Activated CD4-positive, alpha-beta T cell treated with anti-CD3 and anti-CD28 coated beads, Interleukin-2, amount 10 ng/mL, durations not matched to agents 24 days and 14 days (primary cell): ENCODE measurements at regions not wholly inside any gene's neighbourhood (a gene's known extent, or its start where the extent isn't known, plus 50 kb on each side); places are given as distances from the start of the nearest gene placed in this dataset.

Experiments used
- DNase-seq: peaks from one replicate; pipeline ENCODE4 v3.0.0; 2022
- H3K27ac Mint-ChIP-seq: one replicate; pipeline ENCODE4 v1.8.0; 2022; ENCODE audit warnings: mild to moderate bottlenecking, mixed read lengths
- H3K27me3 Mint-ChIP-seq: one replicate; pipeline ENCODE4 v1.8.0; 2022; ENCODE audit warnings: mixed read lengths
- H3K36me3 Mint-ChIP-seq: one replicate; pipeline ENCODE4 v1.8.0; 2022; ENCODE audit warnings: low read depth, mild to moderate bottlenecking, mixed read lengths
- H3K4me1 Mint-ChIP-seq: one replicate; pipeline ENCODE4 v1.8.0; 2021; ENCODE audit warnings: mixed read lengths
- H3K4me3 Mint-ChIP-seq: one replicate; pipeline ENCODE4 v1.8.0; 2022; ENCODE audit warnings: mild to moderate bottlenecking, moderate library complexity, mixed read lengths
- H3K9me3 Mint-ChIP-seq: one replicate; pipeline ENCODE4 v1.8.0; 2021; ENCODE audit warnings: mixed read lengths
- intact Hi-C: fragments of 100-400 bp; cut with micrococcal nuclease; formaldehyde crosslinking; loops from one replicate; pipeline ENCODE4 v1.15.1; 2023

DNA sequence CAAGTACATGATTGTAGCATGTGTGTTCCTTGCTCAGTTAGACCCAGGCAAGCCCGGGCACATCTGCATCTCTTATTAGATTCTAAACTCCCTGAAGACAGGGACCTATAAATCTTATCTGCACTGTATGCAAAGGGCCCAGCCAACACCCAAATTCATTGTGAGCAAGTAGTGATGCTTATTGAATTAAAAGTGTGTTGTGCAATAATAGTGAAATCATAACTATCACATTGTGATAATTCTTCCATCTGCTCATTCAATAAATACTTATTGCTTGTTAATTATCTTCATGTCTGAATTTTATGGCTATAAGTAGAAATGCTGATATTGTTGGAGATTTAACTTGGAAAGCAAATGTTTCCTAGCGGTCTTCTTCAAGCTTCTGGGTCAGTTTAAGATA is 387.5 kb downstream of the SLC4A3 start:
- Mint-ChIP-seq H3K9me3 (no peaks in the 10 kb centered on the region), H3K27me3 (no peaks in the 10 kb centered on the region), H3K36me3 (no peaks in the 10 kb centered on the region), H3K4me3 (no peak overlapping the region), H3K4me1 (no peaks in the 10 kb centered on the region), H3K27ac (no peak overlapping the region)
- intact Hi-C loops = no loop called here
- no peak for DNase-seq

DNA sequence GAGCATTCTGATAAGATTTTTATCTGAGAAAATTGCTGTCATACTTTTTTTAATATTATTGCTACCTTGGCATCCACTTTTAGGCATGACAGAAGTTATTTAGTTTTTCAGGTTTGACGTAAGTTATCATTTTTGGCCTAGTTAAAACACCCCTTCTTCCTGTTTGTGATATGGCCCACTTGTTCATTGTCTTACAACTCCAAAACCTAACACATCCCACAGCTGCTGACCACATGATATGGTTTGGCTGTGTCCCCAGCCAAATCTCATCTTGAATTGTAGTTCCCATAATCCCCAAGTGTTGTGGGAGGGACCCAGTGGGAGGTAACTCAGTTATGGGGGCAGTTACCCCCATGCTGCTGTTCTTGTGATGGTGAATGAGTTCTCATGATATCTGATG is 388.1 kb downstream of the SLC4A3 start:
- Mint-ChIP-seq H3K4me1 (no peaks in the 10 kb centered on the region), H3K36me3 (no peaks in the 10 kb centered on the region), H3K27me3 (no peaks in the 10 kb centered on the region), H3K9me3 (no peaks in the 10 kb centered on the region), H3K4me3 (no peak overlapping the region), H3K27ac (no peak overlapping the region)
- DNase-seq = no peak
- intact Hi-C loops = no loop called here

DNA sequence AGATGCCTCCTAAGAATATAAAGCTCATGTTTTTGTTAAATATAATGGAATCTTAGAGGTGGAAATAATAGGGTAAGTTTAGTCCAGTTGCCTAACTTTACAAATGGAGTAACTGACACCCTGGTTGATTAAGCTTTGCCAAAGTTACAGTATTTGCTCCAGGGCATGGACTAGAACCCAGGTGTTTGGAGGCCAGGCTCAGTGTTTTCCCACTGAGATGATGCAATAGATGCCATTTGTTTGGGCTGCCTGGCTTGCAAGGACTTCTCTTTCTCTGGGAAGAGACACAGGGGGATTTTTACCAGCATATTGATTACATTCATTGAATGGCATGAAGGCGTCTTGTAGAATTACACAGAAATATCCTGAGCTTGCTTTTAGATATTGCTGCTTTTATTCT is 397.8 kb downstream of the SLC4A3 start:
- H3K4me3 Mint-ChIP-seq = no peak overlapping the region
- intact Hi-C loops = no loop called here
- no peaks in the 10 kb centered on the region for H3K27me3 Mint-ChIP-seq
- DNase-seq = no peak
- H3K36me3 Mint-ChIP-seq = no peaks in the 10 kb centered on the region
- H3K27ac Mint-ChIP-seq = no peak overlapping the region
- H3K4me1 Mint-ChIP-seq = no peaks in the 10 kb centered on the region
- no peaks in the 10 kb centered on the region for H3K9me3 Mint-ChIP-seq

DNA sequence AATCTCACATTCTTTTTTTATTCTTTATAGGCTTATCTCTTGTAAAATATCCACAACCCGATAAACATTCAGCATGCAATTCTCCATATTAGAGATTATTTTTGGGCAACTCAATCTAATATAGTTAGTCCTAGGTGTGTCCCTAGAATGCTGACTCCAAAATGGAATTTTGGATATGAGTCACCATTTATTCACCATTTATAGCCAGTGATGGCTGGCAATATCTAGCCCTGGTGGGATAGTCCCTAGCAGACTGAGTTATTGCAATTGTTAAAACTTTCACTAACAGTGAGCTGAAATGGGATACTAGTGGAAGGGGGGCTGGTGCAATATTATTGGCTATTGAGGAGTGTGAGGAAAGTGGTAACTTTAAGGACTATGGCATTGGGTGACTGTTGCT is 401.6 kb downstream of the SLC4A3 start:
- Mint-ChIP-seq H3K4me3 (no peak overlapping the region), H3K27ac (no peak overlapping the region), H3K4me1 (no peaks in the 10 kb centered on the region), H3K36me3 (no peaks in the 10 kb centered on the region), H3K27me3 (no peaks in the 10 kb centered on the region), H3K9me3 (no peaks in the 10 kb centered on the region)
- DNase-seq = no peak
- intact Hi-C loops = no loop called here

DNA sequence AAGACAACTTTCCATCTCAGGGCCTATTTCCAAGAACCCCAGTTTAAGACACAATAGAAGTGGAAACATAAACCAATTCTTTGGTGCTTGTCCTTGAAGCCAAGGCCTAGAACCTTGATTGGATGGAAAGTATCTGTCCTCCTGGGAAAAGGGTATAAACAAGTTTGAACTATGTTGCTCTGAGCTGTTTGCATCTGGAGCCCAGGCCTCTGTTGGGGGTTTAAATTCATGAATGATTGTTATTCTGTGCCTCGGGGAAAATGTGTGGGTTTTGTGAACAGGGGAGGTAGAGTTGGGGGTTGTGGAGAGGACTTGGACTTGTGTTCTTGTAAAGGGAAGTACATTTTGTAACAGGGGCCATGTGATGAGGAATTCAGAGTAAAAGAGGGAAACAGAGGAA is 406.1 kb downstream of the SLC4A3 start:
- no peaks in the 10 kb centered on the region for H3K9me3 Mint-ChIP-seq
- H3K4me3 Mint-ChIP-seq = no peak overlapping the region
- H3K36me3 Mint-ChIP-seq = no peaks in the 10 kb centered on the region
- H3K4me1 Mint-ChIP-seq = no peaks in the 10 kb centered on the region
- no peaks in the 10 kb centered on the region for H3K27me3 Mint-ChIP-seq
- H3K27ac Mint-ChIP-seq = no peak overlapping the region
- intact Hi-C loops = no loop called here
- no peak for DNase-seq

DNA sequence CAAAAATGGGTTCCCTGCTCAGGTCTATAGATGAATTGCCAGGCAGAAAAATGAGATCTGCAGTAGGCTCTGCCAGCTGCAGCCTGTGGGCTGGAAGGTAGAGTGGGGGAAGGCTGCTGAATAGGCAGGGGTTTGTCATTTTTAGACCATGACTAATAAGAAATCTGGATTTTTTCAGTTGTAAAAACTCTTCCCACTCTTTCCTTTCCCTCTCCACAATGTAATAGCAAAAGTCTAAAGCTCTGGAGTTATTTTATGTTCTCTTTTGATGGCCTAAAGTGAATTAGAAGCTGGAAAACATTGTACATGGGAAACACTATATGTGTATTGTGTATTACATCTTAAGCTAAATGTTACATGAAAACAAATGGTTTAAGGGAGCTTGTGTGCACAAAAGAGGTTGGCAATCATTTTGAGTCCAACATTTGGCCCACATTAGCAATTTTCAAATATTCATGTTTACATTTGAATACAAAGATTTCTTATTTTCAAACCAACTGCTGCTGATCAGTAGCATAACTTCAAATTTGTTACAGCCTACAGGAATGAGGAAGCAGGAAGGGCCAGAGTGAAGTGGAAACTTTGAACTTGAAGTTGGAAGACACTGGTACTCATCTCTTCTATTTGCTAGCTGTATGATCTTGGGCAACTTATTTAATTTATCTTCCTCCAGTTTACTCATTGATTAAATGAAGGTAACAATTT is 407.1 kb downstream of the SLC4A3 start:
- Mint-ChIP-seq H3K9me3 (no peaks in the 10 kb centered on the region), H3K4me3 (no peak overlapping the region), H3K27ac (no peak overlapping the region), H3K36me3 (no peaks in the 10 kb centered on the region), H3K4me1 (no peaks in the 10 kb centered on the region), H3K27me3 (no peaks in the 10 kb centered on the region)
- DNase-seq = no peak
- intact Hi-C loops = no loop called here

DNA sequence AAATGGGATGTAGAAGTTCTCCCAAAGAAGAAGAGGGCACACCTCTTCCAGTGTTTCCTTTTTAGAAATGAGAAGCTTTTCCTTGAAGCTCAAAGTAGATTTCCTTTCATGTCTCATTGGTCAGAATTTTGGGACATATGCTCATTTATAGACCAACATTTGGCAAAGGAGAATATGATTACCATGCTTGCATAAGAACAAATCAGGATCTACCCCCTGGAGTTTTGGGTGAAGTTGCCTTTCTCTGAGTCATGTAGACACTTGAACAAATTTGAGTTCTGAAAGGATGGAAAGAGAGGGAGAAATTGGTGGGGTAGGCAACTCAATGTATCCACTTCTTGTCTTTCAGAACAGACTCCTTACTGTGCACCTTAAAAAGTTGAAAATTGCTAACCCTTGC is 409.0 kb downstream of the SLC4A3 start:
- Mint-ChIP-seq H3K4me1 (no peaks in the 10 kb centered on the region), H3K9me3 (no peaks in the 10 kb centered on the region), H3K4me3 (no peak overlapping the region), H3K36me3 (no peaks in the 10 kb centered on the region), H3K27me3 (no peaks in the 10 kb centered on the region), H3K27ac (no peak overlapping the region)
- no peak for DNase-seq
- intact Hi-C loops = no loop called here

DNA sequence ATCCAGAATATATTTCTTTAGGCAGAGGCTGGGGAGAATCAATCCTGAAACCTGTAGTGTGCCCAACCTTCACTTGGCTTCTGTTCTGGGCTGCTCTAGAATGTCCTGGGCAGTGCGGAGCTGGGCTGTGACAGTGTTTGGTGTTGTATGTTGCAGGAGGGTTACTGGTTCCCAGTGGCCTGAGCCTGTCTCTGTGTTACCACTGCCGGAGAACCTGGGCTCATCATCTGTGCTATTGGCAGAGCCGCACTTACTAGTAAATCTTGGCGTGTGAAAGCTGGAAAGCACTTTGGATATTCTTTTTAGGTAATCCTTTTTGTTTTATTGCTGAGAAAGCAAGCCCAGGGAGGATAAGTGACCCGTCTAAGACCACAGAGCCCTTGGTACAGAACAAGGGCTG is 412.9 kb downstream of the SLC4A3 start:
- Mint-ChIP-seq H3K9me3 (no peaks in the 10 kb centered on the region), H3K27ac (no peak overlapping the region), H3K27me3 (no peaks in the 10 kb centered on the region), H3K4me3 (no peak overlapping the region), H3K36me3 (no peaks in the 10 kb centered on the region), H3K4me1 (no peaks in the 10 kb centered on the region)
- intact Hi-C loops = no loop called here
- no peak for DNase-seq

DNA sequence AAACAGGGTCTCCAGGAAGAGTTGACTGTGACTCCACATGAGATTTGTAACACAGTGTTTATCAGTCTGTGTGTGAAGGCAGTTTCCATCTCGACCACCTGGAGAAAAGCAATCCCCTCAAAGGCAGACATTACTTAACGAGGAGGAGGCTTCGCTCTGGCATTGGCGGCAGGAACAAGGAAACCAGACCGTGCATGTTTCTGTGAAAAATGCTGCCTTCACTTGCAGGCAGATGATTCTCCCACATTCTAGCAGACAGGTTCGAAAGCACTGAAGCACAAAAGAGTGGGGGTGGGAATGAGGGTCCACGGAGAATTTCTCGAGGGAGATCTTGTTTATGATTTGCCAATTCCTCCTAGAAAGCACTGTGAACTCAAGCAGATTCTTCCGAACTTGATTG is 414.0 kb downstream of the SLC4A3 start:
- no peak for DNase-seq
- Mint-ChIP-seq H3K36me3 (no peaks in the 10 kb centered on the region), H3K4me3 (no peak overlapping the region), H3K27ac (no peak overlapping the region), H3K27me3 (no peaks in the 10 kb centered on the region), H3K4me1 (no peaks in the 10 kb centered on the region), H3K9me3 (no peaks in the 10 kb centered on the region)
- intact Hi-C loops = no loop called here

DNA sequence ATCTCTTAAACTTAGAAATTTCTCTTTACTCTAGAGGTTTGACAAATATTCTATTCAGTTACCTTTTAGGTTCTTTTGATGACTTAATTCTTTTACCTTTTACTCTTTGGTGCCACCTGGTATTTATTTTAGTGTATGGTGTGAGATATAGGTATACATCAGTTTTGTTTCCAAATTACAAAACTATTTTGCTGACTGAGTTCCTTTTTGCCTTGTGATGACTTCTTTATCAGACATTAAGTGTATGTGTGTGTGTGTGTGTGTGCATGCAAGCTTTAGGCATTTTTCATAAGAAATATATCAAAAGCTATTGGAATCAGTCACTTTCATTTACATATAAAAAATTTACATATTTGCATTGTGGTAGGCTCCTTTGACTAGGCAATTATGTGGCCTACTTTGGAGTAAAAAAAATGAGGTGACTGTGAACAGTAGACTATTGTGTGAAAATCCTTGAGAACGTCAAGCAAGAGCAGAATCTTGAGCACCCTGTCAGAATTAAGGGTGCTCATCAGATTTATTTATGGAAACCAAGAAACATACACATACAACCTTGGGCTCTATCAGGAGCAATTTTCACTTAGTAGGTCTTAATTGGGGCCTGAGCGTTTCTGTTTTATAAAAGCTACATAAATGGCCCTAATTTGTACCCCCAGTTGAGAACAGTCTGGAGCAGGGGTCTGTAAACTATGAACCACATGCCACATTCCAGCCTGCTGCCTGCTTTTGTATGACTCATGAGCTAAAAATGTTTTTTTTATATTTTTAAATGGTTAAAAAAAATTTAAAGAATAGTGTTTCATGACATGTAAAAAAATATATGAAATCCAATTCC is 415.9 kb downstream of the SLC4A3 start:
- intact Hi-C loops = no loop called here
- no peak overlapping the region for H3K4me3 Mint-ChIP-seq
- no peaks in the 10 kb centered on the region for H3K4me1 Mint-ChIP-seq
- H3K27ac Mint-ChIP-seq = no peak overlapping the region
- no peaks in the 10 kb centered on the region for H3K9me3 Mint-ChIP-seq
- no peaks in the 10 kb centered on the region for H3K27me3 Mint-ChIP-seq
- H3K36me3 Mint-ChIP-seq = no peaks in the 10 kb centered on the region
- no peak for DNase-seq

DNA sequence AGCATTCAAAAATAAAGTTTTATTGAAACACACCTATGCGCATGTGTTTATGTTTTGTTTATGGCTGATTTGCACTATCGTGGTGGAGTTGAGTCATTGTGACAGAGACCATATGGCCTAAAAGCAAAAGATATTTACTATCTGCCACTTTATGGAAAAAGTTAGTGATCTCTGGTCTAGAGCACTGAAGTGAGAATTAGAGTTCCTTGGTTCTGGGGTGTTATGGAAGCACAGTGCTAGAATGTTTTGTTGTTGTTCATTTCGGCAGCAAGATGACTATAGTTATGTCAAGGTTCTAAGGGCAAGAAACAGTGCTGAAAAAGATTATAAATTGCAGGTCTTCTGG is 416.5 kb downstream of the SLC4A3 start:
- no peak overlapping the region for H3K4me3 Mint-ChIP-seq
- H3K36me3 Mint-ChIP-seq = no peaks in the 10 kb centered on the region
- H3K4me1 Mint-ChIP-seq = no peaks in the 10 kb centered on the region
- intact Hi-C loops = no loop called here
- H3K27ac Mint-ChIP-seq = no peak overlapping the region
- no peak for DNase-seq
- H3K9me3 Mint-ChIP-seq = no peaks in the 10 kb centered on the region
- H3K27me3 Mint-ChIP-seq = no peaks in the 10 kb centered on the region

DNA sequence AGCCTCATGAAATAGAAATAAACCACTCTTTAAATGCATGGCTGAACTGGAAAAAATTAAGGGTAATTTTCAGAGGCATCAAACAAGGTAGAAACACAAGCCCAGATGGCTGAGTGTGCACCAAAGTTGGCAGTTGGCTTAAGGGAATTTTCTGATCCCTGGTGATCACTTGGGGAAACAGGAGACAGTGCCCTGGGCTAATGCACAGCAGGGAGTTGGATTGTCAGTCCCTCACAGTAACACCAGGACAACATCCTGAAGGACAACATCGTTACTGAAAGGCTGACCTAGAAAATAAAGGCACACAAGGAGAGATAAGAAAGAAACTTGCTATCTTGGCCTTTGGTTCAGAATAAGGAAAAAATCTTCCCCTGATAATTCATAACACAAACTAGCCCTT is 417.0 kb downstream of the SLC4A3 start:
- Mint-ChIP-seq H3K27ac (no peak overlapping the region), H3K4me3 (no peak overlapping the region), H3K4me1 (no peaks in the 10 kb centered on the region), H3K27me3 (no peaks in the 10 kb centered on the region), H3K36me3 (no peaks in the 10 kb centered on the region), H3K9me3 (no peaks in the 10 kb centered on the region)
- intact Hi-C loops = no loop called here
- DNase-seq = no peak

DNA sequence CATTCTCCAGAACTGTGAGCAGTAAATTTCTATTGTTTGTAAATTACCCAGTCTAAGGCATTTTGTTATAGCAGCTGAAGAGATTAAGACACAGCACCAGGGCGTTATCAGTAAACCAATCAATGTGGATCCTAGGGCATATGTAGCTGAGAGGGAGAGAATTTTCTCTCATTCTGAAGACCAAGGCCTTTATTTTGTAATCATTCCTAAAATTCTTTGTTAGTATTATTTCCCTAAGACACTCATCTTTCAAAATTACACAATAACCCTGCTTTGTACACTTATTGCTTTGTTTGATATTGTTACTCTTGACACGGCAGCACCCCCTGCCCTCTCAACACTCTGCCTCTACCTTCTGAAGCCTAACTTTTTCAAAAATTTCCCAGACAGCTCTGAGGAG is 419.1 kb downstream of the SLC4A3 start:
- no peak for DNase-seq
- intact Hi-C loops = no loop called here
- Mint-ChIP-seq H3K27me3 (no peaks in the 10 kb centered on the region), H3K4me3 (no peak overlapping the region), H3K9me3 (no peaks in the 10 kb centered on the region), H3K27ac (no peak overlapping the region), H3K36me3 (no peaks in the 10 kb centered on the region), H3K4me1 (no peaks in the 10 kb centered on the region)

DNA sequence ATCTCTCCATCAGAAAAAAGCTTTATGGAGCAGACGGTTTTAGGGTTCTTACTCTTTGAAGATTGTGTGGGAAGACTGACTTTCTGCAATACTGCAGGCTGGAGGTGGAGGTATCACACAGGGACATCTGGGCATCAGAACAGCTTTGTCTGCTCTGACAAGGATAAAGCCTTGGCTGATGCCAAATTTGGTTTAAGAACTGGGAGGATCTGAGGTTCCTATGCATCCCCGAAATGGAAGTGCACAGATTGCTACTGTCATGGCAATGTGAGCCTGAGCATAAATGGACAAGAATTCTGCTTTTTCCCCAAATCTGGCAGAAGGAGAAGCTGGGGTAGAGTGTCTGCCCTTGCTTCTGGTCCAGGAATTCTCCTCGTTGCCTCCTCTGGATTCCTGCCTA is 424.3 kb downstream of the SLC4A3 start:
- Mint-ChIP-seq H3K36me3 (no peaks in the 10 kb centered on the region), H3K4me1 (no peaks in the 10 kb centered on the region), H3K27ac (no peak overlapping the region), H3K9me3 (no peaks in the 10 kb centered on the region), H3K4me3 (no peak overlapping the region), H3K27me3 (no peaks in the 10 kb centered on the region)
- DNase-seq = no peak
- intact Hi-C loops = no loop called here

DNA sequence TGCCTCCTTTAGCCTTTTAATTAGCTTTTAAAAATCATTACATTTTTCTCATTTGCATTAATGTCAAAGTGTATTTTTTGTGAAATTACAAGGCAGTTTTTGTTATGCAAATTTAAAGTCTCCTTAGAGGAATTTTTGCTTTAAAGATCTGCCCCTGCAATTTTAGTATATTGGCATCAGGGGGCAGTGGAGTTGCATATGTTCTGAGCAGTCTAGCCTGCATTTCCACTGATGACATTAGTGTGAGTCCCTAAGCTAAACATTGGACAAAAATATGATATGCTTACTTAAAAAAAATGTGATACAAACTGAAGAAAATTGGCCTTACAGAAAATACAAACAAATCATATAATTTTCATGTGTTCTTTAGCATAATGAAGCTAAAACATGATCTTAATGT is 426.5 kb downstream of the SLC4A3 start:
- Mint-ChIP-seq H3K27ac (no peak overlapping the region), H3K4me1 (no peaks in the 10 kb centered on the region), H3K27me3 (no peaks in the 10 kb centered on the region), H3K36me3 (no peaks in the 10 kb centered on the region), H3K9me3 (no peaks in the 10 kb centered on the region), H3K4me3 (no peak overlapping the region)
- intact Hi-C loops = no loop called here
- DNase-seq = no peak
